NCI-H524 treated with DMSO at 0.1 percent for 48 hours (cell line): ENCODE measurements at regions not wholly inside any gene's neighbourhood (a gene's known extent, or its start where the extent isn't known, plus 50 kb on each side); places are given as distances from the start of the nearest gene placed in this dataset.
"Not testable (repeated sequence)": the region's sequence is repeated elsewhere in the genome, so short reads cannot be mapped to it uniquely, and the experiment has no call there.

Experiments used
- DNase-seq: peaks from one replicate; lab custom pipeline; 2025; lab: John Stamatoyannopoulos, UW

DNA sequence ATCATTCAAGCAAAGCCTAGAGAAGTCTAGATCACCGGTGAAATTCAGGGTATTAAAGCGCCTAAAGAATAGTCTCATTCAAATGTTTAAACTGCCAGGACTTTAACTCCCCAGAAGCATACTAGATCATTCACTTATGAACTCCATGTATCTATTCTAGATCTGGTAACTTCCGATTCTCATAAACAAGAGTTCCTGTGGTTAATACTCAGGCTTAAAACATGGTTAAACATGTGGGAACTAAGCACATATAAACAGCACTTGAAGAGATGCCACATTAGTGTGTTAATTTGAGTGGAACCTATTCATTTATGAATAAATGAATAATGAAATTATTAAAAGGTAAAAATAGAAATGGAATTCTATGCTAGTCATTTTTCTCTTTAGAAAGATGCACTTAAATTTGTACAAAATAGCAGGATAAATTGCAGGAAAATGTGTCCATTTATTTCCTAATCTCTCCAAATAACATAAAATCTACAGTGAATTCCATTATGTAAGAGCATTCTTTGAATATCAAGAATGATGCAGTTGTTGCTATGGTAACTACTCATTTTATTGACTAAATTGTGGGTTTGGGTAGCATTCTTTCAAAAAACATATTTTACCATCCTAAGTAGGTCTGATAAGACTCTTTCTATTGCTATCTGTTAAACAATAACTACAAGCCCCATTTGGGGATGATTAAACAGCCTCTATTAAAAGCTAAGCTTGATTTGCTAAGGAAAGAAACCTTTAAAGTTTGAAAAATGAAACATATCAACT is 147.6 kb upstream of the TMEM168 start:
- no peak for DNase-seq

DNA sequence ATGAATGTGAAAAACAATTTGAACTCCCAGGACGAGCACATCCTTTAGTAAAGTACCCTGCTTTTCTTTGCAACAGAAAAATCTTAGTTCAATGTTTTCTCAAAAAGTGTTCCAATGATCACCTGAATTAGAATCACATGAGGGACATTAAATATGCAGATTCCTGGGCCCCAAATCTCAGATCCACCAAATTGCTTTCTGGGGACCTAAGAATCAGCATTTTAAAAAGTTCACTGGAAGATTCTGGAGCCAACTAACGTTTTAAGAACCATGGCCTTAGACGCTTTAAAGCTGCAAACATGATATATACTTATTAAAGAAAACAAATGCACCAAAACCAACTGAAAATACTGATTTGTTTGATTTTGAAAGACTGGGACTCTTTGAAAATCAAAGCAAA is 143.4 kb upstream of the TMEM168 start:
- no peak for DNase-seq

DNA sequence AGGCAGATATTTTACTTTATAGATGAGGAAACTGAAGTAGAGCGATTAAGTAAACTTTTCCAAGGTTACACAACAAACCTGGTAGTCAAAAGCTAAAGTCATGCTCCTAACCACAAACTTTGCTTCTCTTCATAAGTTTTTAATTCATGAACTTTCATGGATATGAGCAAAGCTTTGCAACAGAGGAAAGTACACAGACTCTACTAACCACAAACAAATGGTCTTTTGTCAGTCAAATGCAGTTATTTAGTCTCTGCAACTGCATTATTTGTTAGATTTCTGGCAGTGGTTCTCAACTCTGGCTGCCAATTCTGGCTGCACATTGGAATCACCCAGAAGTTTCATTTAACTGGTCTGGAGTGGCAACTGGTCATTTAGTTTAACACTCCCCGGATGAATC is 140.6 kb upstream of the TMEM168 start:
- no peak for DNase-seq

DNA sequence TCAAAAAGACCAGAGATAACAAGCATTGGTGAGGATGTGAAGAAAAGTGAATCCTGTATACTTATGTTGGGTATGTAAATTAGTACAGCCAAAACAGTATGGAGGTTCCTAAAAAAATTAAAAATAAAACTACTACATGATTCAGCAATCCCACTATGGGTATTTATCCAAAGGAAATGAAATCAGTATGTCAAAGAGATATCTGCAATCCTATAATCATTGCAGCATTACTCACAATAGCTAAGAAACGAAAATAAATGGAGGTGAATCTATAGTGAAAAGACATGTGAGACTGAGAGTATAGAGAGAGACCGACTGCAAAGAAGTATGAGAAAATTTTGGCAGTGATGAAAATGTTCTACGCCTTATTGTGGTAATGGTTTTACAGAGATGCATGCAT is 139.2 kb upstream of the TMEM168 start:
- no peak for DNase-seq

GRCh38 chr7:112926018-112926417 is 135.8 kb upstream of the TMEM168 start:
- DNase-seq, result no peak

DNA sequence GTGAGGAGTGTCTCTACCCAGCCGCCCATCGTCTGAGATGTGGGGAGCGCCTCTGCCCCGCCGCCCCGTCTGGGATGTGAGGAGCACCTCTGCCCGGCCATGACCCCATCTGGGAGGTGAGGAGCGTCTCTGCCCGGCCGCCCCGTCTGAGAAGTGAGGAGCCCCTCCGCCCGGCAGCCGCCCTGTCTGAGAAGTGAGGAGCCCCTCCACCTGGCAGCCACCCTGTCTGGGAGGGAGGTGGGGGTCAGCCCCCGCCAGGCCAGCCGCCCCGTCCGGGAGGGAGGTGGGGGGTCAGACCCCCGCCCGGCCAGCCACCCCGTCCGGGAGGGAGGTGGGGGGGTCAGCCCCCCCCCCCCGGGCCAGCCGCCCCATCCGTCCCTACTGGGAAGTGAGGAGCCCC is 132.4 kb upstream of the TMEM168 start:
- not testable (repeated sequence) for DNase-seq

- DNase-seq, result not testable (repeated sequence)
Measured at GRCh38 chr7:112916431-112916830, 126.2 kb upstream of the TMEM168 start.

DNA sequence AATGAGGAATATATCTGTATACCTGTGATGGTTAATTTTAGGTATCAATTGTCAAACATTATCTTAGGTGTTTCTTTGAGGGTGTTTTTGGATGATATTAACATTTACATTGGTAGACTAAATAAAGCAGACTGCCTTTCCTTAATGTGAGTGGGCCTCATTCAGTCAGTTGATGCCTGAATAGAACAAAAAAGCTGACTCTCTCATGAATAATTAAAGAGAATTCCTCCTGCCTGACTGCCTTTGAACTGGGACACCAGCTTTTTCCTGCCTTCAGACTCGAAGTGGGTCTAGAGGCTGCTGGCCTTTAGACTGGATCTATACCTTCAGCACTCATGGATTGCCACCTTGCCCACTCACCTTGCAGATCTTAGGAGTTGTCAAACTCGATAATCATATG is 117.9 kb upstream of the TMEM168 start:
- DNase-seq, result no peak

- no peak for DNase-seq
Measured at GRCh38 chr7:112907658-112908057, 117.5 kb upstream of the TMEM168 start.

- no peak for DNase-seq
Measured at GRCh38 chr7:112905950-112906349, 115.8 kb upstream of the TMEM168 start.

- no peak for DNase-seq
Measured at GRCh38 chr7:112905413-112905812, 115.2 kb upstream of the TMEM168 start.

GRCh38 chr7:112898432-112899290 is 108.5 kb upstream of the TMEM168 start:
- peak; percentile 7 for DNase-seq

GRCh38 chr7:112897839-112898431 is 107.7 kb upstream of the TMEM168 start:
- no peak for DNase-seq

DNA sequence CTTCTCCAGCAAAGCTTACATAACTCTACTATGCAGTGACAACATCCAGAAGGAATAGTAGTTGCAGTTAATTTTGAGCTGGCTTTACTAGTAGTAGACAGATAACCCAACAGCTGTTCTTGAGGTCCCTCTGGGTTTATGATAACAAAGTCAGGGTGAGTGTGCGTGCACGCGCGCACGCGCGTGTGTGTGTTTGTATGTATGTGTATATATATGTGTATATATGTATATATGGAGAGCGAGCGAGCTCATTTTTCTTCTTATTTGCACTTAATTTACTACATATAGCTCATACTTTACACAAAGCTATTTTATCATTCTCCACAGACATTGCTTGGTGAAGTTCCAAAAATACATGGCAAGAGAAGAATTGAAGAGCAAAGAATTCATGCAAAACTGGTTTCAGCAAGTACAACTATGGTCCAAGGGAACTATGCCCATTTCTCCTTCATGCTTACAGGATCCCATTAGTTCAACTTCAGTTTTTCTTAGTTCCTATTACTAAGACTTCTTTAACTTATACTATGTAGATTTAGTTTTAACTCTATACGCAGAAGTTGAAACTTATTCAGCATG is 105.9 kb upstream of the TMEM168 start:
- no peak for DNase-seq

GRCh38 chr7:112892263-112892662 is 102.1 kb upstream of the TMEM168 start:
- DNase-seq, result no peak

- no peak for DNase-seq
Measured at GRCh38 chr7:112891698-112892097, 101.5 kb upstream of the TMEM168 start.

- DNase-seq, result no peak
Measured at GRCh38 chr7:112889834-112890438, 99.7 kb upstream of the TMEM168 start.

GRCh38 chr7:112889268-112889667 is 99.1 kb upstream of the TMEM168 start:
- no peak for DNase-seq

GRCh38 chr7:112888781-112889180 is 98.6 kb upstream of the TMEM168 start:
- no peak for DNase-seq

DNA sequence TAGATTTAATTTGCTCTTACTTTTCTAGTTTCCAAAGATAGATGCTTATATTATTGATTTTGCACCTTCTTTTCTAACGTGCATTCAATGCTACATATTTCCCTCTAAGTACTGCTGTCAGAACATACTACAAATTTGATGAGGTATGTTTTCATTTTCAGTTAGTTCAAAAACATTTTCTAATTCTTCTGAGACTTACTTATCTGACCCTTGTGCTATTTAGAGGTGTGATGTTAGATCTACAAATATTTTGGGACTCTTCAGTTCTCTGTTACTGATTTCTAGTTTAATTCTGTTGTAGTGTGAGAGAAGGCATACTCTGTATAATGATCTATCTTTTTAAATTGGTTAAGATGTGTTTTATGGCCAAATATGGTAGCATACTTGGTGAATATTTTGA is 97.8 kb upstream of the TMEM168 start:
- no peak for DNase-seq

- DNase-seq, result no peak
Measured at GRCh38 chr7:112887337-112887736, 97.1 kb upstream of the TMEM168 start.

DNA sequence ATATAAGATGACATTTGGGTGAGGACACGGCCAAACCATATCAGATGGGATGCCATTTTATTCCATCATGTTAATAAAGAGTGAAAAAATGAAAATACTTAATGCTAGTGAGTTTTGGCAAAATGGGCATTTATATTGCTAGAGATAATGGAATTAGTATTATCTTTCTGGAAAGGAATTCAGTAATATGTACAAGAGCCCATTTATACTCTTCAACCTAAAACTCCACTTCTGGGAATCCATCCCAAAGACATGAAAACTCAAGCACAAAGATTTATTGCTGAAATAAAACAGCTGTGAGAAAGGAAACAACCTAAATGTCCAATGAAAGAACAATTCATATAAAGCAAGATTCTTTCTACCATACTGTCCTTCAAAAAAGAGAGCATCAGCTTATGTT is 96.0 kb upstream of the TMEM168 start:
- DNase-seq, result no peak
